Coronary artery (tissue), 2 donors: ENCODE measurements at regions not wholly inside any gene's neighbourhood (a gene's known extent, or its start where the extent isn't known, plus 50 kb on each side); places are given as distances from the start of the nearest gene placed in this dataset.

Experiments
- DNase-seq: peaks from one replicate; pipeline ENCODE4 v3.0.0-alpha.2; 2017; ENCODE audit warnings: low spot score
- H3K27ac ChIP-seq, 2 donors: fragments of 200-600 bp; sonication (generic); one replicate each; pipeline ENCODE4 v1.5.1; 2016 to 2019
- H3K4me3 ChIP-seq: fragments of 200-600 bp; sonication (generic); 2 replicates; pipeline ENCODE4 v1.5.1; 2016; ENCODE audit warnings: mild to moderate bottlenecking, moderate library complexity
- TF ChIP-seq, protein P1 (sequence below): fragments of 200-600 bp; sonication (generic); IDR thresholded peaks from one replicate; pipeline ENCODE4 v1.5.1; 2019; ENCODE audit warnings: antibody characterized with exemption

DNA sequence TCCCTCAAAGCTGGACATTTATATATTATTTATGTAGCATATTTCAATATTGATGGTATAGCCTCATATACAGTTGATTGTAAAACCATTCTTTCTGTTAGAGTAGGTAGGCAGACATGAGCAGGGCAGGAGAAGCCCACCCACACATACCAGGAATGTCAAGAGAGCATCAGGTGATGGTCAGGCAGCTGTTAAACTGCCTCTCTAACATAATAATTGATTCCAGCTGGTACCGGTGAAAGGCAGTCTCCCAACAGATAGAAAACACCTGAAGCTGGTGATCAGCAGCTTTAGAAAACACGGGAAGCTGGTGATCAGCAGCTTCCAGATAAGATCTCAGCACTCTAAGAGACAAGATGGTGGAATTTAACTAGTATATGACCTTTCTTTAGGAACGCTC lies 132.9 kb downstream of the SLITRK6 start:
- TF ChIP-seq, protein P1, sequence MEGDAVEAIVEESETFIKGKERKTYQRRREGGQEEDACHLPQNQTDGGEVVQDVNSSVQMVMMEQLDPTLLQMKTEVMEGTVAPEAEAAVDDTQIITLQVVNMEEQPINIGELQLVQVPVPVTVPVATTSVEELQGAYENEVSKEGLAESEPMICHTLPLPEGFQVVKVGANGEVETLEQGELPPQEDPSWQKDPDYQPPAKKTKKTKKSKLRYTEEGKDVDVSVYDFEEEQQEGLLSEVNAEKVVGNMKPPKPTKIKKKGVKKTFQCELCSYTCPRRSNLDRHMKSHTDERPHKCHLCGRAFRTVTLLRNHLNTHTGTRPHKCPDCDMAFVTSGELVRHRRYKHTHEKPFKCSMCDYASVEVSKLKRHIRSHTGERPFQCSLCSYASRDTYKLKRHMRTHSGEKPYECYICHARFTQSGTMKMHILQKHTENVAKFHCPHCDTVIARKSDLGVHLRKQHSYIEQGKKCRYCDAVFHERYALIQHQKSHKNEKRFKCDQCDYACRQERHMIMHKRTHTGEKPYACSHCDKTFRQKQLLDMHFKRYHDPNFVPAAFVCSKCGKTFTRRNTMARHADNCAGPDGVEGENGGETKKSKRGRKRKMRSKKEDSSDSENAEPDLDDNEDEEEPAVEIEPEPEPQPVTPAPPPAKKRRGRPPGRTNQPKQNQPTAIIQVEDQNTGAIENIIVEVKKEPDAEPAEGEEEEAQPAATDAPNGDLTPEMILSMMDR = no peak
- DNase-seq = no peak
- H3K27ac ChIP-seq = no peak overlapping the region
- H3K4me3 ChIP-seq = no peak overlapping the region

DNA sequence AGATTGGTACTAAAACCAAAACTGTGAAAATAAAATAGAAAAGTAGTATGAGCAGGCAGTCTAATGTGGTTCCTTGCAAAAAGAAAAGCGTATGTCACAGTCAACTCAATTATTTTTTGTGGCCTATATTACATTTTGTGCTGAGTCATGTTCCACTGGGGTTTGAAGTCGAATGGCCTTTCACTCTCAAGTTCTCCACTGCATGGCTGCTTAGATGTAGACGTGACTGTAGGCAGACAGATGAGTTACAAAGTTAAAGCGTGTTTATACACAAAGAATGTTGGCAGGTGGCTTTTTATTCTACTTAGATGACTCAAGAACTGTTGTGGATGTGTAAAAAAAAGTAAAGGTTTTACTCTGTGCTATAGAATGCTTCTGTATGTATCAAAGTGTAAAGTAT lies 133.9 kb downstream of the SLITRK6 start:
- no peak overlapping the region for H3K27ac ChIP-seq
- no peak overlapping the region for H3K4me3 ChIP-seq
- TF ChIP-seq, protein P1 = no peak
- DNase-seq = no peak

GRCh38 chr13:85663856-85664255 lies 135.4 kb downstream of the SLITRK6 start:
- H3K4me3 ChIP-seq = no peak overlapping the region
- TF ChIP-seq, protein P1 = no peak
- H3K27ac ChIP-seq = no peak overlapping the region
- DNase-seq = no peak

GRCh38 chr13:85662186-85662585 lies 137.0 kb downstream of the SLITRK6 start:
- no peak for DNase-seq
- TF ChIP-seq, protein P1 = no peak

GRCh38 chr13:85661675-85662074 lies 137.5 kb downstream of the SLITRK6 start:
- Histone ChIP-seq H3K4me3 (no peak overlapping the region), H3K27ac (no peak overlapping the region)
- no peak for DNase-seq
- TF ChIP-seq, protein P1 = no peak

More at GRCh38 chr13:85662186-85662585, 137.0 kb downstream of the SLITRK6 start:
- Histone ChIP-seq H3K4me3 (no peak overlapping the region), H3K27ac (no peak overlapping the region)

GRCh38 chr13:85659493-85659892 lies 139.7 kb downstream of the SLITRK6 start:
- DNase-seq = no peak
- Histone ChIP-seq H3K4me3 (no peak overlapping the region), H3K27ac (no peak overlapping the region)
- TF ChIP-seq, protein P1 = no peak

- H3K27ac ChIP-seq = no peak overlapping the region
- TF ChIP-seq, protein P1 = no peak
- no peak for DNase-seq
- no peak overlapping the region for H3K4me3 ChIP-seq
Observed at GRCh38 chr13:85657942-85658341, 141.3 kb downstream of the SLITRK6 start.
